Stimulated activated CD4-positive, alpha-beta T cell treated with anti-CD3 and anti-CD28 coated beads, Interleukin-2, amount 100 ng/mL, for 24 hours (primary cell): ENCODE measurements at regions not wholly inside any gene's neighbourhood (a gene's known extent, or its start where the extent isn't known, plus 50 kb on each side); places are given as distances from the start of the nearest gene placed in this dataset.

Experiments
- DNase-seq, 2 donors: peaks; one replicate each; pipeline ENCODE4 v3.0.0-alpha.2; 2020

DNA sequence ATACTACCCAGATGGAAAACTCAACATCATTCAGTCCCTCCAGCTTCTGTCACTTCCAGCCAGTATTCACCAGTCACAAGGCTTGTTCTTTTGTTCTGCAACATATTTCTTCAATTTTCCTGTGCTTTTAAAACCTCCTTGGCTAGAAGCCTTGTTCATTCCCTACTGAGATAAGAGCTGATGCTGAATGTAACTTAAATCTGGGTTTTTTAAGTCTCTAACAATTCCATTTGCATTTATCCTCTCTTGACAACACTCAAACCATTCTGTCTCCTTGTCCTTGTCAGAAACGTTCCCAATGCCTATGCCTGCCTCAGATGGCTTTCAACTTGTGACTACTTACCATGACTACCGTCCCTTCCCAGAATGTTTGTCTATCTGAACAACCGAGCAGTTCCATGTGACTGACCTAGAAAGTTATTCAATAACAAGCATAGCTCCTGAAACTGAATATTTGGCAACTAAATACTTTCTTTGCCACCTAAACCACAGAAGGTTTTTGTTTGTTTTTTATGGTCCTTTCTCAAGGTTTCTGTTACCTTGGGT lies 682.9 kb upstream of the GALNTL6 start:
- no peak for DNase-seq

GRCh38 chr4:171118091-171118490 lies 695.1 kb upstream of the GALNTL6 start:
- DNase-seq, result no peak

DNA sequence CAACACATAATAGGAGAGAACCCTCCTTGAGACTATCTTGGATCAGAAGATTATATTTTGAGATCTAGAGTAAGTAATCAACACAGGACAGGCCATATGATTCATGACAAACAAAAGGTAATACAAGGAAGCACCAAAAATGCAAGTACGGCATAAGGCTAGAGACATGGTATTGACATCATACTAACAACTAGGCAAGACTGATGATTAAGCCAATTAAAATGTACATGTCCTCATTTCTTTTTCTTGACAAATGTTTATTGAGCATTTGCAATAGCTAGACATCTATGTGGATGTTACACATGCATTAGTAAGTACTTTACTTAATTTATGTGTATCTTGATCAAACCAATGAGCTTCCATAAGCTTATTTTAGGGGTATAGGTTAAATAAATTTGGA lies 695.7 kb upstream of the GALNTL6 start:
- no peak for DNase-seq

- no peak for DNase-seq
Measured at GRCh38 chr4:171101845-171102244, 711.4 kb upstream of the GALNTL6 start.

- DNase-seq, result no peak
Measured at GRCh38 chr4:171087089-171087488, 726.1 kb upstream of the GALNTL6 start.

DNA sequence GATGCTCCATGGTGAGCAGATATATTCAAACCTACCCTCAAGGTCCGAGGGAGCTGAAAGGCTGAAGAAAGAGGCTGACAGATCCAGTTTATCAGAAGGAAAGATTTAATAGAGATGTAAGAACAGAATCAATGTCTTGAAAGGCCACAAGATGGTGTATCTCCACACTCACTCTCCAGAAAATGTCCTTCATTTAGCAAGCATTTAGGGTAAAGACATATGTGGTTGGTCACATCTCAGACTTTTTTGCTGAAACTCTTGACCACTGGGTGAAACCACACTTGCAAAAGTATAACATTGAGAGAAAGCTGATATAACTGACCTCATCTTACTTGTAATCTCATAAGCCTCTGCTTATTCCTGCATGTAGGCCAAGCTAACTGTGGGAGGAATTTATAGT lies 745.8 kb upstream of the GALNTL6 start:
- DNase-seq, result no peak

DNA sequence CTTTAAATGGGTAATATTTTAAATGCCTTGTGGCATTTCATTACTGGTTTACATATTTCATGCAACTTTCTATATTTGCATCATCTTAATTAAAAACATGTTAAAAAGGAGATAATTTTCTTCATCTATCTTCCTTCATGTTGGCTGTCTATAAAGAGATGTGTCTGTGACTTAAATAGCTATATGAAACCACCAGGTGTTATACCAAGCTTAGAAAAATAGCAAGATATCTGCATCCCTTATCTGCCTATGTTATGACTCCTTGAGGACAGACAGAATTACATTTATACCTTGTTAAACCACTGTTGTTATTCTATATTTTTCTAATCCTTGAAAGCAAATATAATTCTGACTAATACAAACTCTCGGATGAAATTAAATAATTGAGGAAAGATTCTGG lies 763.8 kb upstream of the GALNTL6 start:
- DNase-seq, result no peak

GRCh38 chr4:171042989-171043524 lies 770.1 kb upstream of the GALNTL6 start:
- DNase-seq, result no peak

- no peak for DNase-seq
Measured at GRCh38 chr4:171035909-171036308, 777.3 kb upstream of the GALNTL6 start.

DNA sequence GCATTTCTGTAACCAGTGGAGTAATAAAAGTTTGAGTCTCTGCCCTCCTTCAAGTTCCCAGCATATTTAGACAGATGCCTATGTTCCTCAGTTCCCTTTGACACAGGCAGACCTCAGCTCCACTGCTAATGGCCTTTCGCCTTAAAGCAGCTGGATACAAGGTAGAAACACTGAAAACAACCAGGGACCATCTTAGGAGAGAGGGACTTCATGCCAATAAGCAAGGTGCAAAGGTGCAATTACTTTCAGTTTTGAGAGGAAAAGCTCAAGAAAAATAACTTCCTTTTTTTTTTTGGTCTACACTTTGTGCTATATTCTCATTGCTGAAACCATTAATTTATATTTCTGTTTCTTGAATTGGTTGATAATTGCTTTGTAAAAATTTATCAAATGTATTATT lies 781.9 kb upstream of the GALNTL6 start:
- no peak for DNase-seq

- DNase-seq, result no peak
Measured at GRCh38 chr4:171025776-171026175, 787.4 kb upstream of the GALNTL6 start.

GRCh38 chr4:171025343-171025742 lies 787.9 kb upstream of the GALNTL6 start:
- DNase-seq, result no peak

DNA sequence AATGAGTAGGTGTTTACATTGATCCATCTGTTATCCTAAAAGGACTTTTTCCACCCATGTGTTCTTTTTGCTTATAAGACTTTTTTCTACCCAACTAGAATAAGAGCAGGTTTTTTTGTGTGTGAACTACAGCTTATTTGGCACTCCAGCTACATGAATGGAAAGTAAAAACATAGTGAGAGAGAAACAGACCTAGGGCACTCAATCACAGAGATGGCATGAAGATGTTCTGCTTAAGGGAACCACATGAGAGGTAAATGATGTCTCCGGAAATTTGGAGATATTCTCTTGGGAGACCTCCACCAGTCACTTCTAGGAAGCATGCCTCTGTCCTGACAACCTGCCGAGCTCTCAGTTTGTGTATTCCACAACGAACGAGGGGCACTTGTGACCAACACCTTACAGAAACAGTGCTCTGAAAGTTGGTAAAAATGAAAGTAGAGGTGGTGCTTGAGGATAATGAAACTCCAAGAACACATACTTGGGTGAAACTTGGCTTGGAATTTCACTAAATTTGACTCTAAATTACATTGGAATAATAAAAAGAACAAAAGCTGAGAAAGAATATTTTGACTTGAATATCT lies 788.4 kb upstream of the GALNTL6 start:
- no peak for DNase-seq

- DNase-seq, result no peak
Measured at GRCh38 chr4:171022824-171023230, 790.4 kb upstream of the GALNTL6 start.

DNA sequence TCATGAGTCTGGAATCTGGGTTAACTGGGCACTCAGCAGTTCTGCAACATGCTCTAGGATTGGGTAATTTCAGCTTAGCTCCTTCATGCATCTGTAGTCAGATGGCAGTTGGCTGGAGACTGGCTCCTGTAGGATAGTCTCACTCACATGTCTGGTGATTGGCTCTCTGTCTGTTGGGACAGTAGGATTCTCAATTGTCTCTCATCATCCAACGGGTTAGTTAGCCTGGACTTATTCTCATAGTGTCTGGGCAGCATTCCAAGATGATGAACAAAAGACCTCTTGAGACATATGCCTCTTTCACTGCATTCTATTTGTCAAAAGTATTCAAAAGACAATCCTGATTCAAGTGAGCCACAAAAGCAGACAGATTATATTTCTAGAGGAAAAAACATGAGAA lies 795.6 kb upstream of the GALNTL6 start:
- DNase-seq, result no peak

GRCh38 chr4:171016145-171016544 lies 797.1 kb upstream of the GALNTL6 start:
- DNase-seq, result no peak

- DNase-seq, result no peak
Measured at GRCh38 chr4:171015441-171015840, 797.8 kb upstream of the GALNTL6 start.

GRCh38 chr4:171007618-171008390 lies 805.4 kb upstream of the GALNTL6 start:
- no peak for DNase-seq

GRCh38 chr4:171002246-171002645 lies 811.0 kb upstream of the GALNTL6 start:
- no peak for DNase-seq

DNA sequence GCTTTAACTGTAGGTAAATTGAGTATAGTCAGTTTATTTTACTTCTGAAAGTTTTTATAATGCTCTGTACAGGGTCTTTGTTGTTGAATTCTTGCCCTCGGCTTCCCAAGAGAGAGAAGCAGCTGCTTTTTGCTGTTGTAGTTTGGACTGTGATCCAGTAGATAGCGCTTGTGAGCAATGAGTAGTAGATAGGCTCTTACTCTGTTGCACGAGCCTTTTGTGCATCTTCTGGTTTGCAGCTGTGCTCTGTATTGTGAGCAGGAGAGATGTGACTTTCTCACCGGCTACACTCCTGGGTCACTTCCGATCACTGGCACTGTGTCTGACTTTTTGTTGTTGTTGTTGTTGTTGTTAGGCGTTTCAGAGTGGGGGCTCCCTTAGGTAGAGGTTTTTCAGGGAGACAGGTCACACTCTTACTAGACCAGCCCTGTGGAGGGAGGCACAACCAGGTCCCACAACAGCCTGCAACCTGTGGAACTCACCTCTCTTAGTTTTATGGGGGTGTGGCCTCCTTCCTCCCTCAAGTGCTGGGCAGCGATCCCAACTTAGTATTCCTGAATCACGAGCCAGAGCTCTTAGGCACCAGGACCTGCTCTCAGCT lies 822.1 kb upstream of the GALNTL6 start:
- DNase-seq, result no peak

DNA sequence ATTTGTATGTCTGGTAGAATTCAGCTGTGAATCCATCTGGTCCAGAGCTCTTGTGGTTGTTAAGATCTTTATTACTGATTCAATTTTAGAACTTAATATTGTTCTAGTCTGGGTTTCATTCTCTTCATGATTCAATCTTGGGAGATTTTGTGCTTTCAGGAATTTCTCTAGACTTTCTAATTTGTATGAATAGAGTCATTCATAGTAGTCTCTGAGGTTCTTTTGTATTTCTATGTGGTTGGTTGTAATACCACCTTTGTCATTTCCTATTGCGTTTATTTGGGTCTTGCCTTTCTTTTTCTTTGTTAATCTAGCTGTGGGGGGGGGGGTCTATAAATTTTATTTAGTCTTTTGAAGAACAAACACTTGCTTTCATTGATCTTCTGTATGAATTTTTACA lies 824.8 kb upstream of the GALNTL6 start:
- no peak for DNase-seq

DNA sequence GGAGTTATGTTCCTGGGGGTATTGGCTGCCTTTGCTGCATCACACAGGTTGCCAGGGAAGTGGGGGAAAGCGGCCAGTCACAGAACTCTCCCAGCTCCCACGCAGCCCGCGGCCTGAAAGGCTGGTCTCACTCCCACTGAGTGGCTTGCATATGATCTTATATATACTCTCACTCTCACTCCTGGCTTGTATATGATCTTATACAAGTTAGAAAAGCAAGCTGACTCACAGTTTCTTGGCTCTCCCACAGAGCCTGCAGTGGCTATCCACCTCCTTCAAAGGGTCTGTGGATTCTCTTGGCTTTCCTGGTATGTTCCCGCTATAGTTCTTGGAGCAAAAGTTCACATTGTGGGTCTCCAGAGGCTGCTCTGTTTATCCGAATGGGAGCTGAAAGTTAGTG lies 833.5 kb upstream of the GALNTL6 start:
- DNase-seq, result no peak

GRCh38 chr4:170978990-170979389 lies 834.2 kb upstream of the GALNTL6 start:
- DNase-seq, result no peak

DNA sequence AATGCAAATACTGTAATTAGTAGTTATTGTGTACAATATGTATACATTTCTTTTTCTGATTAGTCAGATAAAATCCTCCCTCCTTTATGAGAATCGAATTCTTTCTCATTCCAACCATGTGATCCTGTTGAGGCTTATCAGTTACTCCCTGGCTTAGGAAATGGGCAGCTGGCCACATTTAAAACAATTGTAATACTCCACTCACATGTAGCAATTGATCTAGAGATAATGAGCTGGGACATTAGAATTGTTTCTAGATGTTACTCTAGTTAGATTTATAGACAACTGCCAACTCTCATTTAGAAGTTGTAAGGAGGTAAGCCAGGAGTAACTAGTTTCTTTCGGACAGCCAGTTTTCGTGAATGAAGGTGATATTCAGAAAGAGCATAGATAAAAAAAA lies 859.3 kb upstream of the AADAT start:
- DNase-seq, result no peak
